NCI-H1930 (cell line): ENCODE measurements at regions not wholly inside any gene's neighbourhood (a gene's known extent, or its start where the extent isn't known, plus 50 kb on each side); places are given as distances from the start of the nearest gene placed in this dataset.
A peak's percentile ranks its signal among the peaks of the same experiment; 100 is the strongest.

Experiments used
- DNase-seq, 2 experiments: peaks; one replicate each; lab custom pipeline; 2025; lab: John Stamatoyannopoulos, UW

DNA sequence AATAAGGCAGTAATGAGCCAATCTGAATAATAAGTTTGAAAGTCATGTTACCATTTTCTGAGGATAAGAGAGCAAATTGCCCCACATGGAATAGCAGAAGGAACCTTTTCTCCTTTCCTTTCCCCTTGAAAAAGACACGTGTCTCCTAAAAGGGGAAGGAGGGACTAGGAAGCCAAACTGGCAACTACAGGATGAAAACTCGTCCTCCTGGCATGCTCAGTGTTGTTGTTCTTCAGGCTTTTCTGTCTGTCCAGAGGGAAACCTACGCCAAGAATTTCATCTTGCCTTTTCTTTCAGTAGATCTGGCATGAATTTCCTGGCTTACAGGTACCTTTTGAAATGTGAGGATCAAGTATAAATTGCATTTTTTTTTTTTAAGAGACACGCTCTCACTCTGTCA lies 355.9 kb upstream of the TLE4 start:
- DNase-seq: no peak

DNA sequence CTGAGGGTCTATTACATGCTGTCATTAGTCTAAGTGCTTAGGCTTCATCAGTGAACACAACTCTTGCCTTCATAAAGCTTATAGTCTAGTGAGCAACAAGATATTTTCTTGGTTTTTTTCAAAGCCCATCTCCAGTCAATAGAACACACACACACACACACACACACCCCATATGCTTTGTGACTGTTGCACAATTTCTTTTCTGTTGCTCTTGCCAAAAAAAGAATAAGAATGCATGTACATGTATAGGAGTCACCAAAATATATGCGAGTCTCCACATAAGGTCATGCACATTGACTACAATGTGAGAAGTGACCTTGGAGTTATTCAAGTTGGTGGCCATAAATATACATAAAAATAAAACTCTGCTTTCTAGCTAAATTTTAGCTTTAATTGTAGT lies 351.5 kb upstream of the TLE4 start:
- no peak for DNase-seq

DNA sequence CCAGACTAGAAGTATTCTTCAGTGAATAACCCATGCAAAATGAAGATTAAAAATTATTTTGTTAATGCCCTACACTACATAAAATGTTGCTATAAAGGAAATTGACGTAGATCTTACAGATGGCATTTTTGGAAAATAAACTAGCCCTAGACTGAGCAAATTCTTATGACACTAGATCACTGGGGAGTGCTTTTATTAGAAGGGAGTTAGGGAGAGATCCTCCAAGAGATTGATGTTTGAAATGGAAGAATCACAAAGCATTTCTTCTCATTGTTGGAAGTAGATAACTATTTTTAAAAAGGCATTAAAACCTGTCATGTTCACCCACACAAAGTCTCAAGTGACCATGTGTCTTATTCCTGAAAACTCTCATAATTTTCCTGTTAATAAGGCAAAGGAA lies 351.1 kb upstream of the TLE4 start:
- DNase-seq: no peak

DNA sequence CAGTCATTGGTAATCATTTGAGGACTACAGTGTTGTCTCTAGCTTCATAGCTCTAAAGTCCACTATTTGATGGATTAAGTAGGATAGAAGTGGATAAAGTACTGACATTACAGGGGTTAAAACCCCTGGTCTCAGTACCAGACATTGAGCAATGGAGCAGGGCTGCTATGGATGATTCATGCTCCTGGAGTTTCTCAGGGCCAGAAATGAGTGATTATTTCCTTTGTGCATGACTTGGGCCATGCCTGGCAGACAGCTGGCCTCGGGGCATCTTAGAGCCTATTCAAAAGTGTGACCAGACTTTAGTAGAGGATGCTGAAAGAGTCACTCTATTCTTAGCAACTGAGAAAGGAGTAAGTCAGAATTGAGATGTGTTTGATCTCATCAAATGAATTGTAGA lies 350.7 kb upstream of the TLE4 start:
- DNase-seq: no peak

DNA sequence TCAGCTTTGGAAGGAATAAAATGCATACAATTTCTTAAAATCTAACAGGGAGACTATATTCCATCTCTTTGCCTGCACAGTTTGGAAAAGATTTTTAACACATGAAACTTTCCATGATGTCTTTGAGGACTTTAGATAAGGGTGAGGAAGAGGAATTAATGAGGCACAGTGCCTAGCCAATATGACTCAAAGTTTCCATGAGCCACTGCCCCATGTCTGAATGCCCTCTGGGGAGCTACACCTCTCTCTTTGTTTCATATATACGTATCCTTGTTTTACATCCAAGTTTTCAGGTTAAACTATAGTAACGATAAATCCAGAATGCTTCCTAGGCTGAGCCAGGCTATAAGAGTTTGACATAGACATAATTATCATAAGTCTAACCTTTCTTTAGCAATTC lies 349.3 kb upstream of the TLE4 start:
- DNase-seq: no peak

DNA sequence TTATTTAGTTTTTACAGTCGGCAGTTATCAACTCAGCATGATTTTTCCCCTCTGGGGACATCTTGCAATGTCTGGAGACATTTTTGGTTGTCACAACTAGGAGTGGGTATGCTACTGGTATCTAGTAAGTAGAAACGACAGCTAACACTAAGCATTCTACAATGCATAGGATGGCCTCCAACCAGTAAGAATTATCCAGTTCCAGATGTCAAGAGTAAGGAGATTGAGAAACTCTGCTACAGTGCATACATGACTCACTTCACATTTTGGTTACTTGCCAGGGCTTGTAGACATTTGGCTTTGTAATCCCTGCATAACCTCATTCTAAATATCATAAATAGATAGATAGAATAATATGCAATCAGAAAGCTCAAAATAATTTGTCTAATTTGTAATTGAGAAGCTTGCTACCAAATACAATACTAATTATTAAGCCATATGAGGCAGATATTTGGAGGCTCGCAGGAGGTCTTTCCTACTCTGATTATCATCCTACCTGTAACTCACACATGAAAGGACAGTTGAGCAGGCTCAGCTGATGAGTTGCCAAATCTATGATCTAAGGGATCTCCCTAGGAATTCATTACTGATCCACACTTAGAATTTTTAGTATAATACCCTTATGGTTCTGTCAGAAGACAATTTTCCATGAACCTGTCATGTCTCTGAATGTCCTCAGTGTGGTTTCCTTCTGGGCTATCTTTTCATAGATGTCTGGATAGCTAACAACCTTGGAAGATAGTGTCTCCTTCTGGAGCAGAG lies 346.9 kb upstream of the TLE4 start:
- DNase-seq: no peak

DNA sequence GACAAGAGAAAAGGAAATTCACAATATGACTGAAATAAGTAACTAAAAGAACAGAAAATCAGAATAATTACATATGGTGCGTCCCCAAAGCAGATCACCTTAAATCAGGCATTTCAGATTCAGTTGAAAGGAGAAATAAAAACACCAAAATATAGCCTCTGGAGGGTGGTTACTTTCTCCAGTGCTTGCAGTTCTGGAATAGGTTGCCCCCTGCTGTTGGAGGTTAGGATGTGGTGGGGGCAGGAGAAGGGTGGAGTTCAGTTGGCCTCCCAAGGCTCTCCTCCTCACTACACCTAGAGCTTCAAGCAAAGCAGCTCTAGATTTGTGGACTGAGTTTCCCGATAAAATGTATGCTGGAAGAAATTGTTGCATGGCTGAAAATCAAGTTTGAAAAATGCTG lies 338.2 kb upstream of the TLE4 start:
- DNase-seq: no peak

DNA sequence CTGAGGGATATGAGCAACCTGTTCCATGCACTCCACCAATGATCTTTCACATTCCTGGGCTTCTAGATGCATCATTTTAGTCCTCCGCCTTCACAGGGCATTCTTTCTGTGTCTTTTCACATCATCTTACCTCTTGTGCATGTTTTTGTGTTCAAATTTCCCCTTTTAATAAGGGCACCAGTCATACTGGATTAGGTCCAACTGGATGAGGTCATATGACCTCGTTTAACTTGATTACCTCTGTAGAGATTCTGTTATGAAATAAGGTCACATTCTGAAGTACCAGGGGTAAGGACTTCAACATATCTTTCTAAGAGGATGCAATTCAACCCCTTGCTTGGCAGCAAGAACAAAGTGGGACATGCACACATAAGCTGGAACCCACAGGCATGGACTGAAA lies 335.3 kb upstream of the TLE4 start:
- no peak for DNase-seq

DNA sequence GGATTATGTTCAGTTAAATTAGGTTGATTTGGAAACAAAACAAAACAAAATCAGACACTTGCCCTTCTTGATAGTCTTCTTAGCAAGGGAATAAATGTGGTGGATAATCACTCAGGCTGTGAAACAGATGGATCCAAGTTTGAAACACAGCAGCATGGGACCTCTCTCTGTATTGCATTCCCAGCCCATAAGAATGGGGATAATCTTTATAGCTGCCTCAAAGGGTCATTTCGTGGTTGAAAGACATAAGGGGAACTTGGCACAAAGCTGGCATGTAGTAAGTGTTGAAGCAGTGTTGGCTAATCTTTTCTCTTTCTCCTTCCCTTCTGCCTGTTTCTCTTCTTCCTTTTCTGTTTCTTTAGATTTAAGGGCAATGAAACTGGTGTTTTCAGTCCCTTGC lies 333.9 kb upstream of the TLE4 start:
- DNase-seq: no peak

DNA sequence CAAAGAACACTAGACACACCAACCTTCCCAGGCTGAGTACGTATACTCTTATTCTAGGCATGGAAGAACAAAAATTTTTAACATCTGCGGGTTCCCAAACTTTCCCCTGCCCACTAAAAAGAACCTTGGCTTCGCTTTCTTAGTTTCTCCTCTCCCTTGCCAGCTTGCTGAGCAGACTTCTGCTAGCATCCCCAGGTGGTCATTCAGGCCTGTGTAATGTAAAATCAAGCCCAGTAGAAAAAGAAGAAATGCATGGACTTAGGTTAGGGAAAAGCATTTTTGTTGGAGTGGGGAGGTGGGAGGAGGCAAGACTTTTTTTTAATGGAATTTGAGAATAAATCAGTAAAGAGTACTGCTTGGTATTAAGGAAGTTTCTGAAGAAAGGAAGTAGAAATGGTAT lies 331.0 kb upstream of the TLE4 start:
- no peak for DNase-seq

DNA sequence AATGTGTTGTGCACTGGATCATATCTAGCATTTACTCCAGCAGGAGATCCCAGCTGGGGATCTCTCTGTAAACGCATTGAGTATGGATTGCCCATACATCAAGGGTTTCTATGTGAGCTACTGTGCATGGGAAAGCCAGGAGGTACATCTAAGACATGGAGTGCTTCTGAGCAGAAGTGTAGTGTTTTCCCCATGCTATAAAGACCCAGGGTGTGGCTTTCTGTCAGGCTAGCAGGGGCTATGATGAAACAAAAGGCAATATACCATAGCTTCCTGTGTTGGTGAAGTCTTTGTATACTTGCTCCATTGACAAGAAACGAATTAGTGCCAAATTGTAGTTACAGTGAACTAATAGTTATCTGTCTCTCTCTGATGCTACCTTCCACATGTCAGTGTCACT lies 329.3 kb upstream of the TLE4 start:
- DNase-seq: no peak

DNA sequence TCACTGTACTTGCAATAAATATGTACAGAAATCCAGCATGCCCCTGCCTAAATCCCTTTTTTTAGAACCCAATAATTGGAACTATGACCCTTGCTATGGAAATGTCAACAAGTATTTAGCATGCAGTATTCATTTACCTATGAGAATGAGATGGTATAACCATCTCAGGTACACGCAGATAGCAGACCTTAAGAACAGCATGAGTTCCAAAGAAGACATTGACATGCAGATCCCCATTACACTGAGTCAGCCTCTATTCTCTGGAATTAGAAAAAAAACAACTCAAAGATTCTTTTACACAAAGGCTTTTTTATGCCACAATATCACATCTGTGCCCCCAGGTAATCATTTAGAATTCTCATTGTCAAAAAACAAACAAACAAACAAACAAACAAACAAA lies 325.6 kb upstream of the TLE4 start:
- no peak for DNase-seq

DNA sequence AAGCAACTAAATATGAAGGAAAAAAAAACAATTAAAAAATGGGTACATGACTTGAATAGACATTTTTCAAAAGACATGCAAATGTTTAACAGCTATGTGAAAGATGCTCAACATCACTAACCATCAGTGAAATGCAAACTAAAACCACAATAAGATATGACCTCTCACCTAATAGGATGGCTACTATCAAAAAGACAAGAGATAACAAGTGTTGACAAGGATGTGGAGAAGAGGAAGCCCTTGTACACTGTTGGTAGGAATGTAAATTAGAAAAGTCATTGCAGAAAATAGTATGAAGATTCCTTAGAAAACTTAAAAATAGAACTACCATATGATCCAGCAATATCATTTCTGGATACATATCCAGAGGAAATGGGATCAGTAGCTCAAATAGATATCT lies 324.7 kb upstream of the TLE4 start:
- no peak for DNase-seq

DNA sequence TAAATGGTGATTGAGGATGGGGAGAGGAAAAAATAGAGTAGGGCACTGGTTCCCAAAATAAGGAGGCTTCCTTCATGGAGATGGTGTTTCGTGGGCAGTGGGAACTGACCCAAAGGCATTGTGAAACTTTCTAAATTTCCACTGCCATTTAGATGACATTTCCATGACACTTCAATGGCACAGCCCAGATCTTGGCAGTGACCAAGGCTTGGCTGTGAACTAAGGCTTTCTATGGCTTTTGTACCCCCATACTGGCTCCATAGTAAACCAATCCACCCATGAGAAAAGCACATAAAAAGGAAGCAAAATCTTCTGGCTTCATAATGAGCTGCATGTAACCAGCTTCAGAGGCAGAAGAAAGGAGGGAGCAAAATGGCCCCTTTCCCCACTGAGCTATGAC lies 321.0 kb upstream of the TLE4 start:
- DNase-seq: no peak

DNA sequence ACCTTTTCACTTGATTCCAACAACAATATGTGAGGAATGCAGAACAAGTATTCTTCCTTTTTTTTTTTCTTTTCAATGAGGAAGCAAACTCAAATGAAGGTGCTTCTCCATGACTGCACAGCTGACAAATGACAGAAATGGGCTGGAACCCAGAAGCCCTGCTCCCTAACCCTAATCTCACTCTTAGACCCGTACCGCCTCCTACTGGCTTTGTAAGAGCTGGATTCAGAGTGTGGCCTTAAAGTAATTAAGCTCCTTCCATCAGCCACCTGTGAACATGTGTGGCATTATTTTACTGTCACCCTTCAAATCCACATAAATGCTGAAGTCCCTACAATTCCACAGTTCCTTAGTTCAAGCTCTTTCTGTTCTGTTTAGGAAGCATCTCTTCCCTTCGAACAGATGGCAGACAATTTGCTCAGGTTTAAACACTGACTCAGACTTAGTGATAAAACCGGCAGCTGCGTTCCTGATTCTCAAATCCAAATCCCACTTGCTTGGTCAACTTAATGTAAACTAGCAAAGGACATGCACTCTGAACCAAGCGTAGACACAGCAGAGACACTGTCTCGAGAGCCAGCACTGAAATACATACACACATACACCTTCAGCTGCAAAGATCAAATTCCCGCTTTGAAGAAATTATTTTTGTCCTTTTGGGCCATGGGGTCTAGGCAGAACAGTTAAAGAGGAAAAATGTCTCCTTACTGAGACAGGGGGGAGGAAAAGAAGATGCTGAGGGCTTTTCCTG lies 316.7 kb upstream of the TLE4 start:
- DNase-seq: no peak

DNA sequence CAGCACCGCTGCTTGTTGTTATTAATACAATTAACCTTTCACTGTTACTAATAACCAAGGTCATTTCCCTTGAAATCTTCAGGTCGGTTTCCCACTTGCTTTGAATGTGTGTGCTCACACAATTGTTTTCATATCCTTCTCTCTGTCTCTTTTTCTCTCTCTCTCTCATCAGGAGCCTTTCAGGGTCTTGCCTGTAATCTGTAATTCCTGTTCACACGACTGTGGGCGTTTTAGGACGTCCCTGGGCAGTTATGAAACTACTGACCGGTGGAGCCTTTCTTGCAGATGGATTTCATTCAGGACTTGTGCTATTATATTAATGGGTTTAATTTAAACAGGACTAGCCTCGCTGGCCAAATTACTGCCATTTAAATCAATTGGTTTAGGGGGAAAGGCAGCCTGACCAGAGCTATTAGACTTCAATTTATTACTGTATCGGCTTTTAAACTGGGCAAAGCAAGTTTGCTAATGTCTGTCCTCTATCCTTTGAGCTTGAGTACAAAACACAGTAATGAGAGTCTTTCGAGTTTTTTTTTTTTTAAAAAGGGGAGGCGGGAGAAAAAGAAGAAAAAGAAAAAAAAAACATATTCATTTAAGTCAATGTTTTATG lies 316.0 kb upstream of the TLE4 start:
- DNase-seq: no peak

DNA sequence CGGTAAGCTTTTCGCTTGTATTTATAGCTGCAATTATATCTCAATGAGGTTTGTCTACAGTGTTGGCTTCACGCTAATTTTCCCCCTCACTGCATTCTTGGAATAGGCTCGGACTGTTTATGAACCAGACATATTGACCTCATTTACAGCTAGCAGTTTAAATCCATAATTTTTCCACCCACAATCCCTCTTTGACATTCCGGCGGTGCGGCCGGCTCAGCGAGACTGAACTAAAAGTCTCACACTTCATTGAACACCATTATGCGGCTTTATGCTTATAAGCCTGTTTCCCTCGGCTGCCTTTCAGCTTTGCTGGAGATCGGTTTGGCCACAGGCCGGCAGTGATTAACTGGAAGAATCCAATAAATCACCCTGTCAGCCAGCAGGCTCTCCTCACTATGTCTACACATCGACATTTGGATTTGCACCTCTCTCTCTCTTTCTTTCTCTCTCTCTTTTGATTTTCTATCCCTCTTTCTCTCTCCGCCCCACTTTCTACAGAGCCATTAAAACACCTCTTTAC lies 315.0 kb upstream of the TLE4 start:
- peak; percentile 77 to 80 for DNase-seq

DNA sequence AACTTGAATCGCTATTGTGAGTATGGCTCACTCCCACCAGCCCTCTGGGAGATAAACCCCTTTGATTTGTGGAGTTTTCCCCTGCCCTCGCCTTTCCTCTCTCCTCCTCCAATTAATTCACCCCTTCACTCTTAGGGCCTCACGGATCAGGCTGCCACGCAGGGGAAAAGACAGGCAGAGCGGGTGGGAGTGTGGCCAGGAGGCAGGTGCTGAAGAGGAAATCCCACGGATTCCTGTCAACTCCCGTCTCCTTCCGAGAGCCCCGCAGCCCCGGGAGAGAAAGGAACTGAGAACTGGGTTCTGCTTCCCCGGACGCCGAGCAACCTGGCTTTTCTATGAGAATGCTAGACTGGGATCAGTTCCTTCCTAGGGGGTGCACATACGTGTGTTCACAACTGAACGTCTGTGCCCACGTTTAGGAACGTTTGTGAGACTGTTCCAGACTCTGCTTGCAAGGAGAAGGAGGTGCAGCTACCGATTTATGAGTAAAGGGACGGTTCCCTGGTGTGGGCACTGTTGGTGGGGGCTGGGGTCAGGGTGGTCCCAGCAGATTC lies 314.5 kb upstream of the TLE4 start:
- DNase-seq: peak; percentile 23 to 30

DNA sequence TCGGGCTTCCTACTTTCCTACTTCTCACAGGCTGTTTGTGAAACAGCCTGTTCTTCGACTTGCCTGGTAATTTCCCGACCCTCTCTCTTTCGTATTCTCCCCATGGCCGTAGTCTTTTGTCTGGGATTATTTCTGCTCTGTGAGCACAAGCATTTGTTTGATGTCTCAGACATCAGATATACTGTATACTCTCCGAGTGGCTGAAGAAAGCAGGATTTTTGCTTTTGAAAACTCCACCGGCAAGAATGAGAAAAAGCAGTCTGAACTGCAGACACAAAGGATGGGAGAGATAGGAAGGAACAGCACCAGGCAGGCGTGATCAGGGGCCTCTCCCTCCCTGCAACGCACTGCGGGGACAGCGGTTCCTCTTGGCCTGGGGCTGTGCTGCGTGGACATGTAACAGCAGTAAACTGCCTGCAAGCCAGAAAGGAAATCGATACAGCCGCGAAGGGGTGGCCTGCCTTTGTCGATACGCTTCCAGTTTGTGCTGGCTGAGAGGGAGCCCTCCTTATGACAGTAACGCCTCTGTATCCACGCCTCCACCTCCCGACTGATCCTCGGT lies 313.9 kb upstream of the TLE4 start:
- DNase-seq: no peak

DNA sequence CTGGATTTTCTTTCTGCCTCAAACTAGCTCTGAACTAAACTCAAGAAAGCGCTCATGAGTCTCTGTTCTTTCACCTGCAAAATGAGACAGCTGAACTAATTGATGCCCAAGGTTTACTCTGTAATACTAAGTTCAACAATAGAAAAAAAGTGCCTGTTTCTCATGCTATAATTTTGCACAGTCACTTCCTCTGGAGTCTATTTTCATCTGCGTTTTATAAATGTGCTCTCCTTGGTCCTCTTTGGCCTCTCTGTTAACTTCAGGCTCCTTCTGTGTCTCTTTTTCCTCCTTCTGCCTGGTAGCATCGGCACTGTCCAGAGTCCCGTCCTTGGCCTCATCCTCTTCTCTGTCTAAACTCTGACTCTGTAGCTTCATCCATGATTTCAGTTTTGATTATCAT lies 311.9 kb upstream of the TLE4 start:
- DNase-seq: no peak

DNA sequence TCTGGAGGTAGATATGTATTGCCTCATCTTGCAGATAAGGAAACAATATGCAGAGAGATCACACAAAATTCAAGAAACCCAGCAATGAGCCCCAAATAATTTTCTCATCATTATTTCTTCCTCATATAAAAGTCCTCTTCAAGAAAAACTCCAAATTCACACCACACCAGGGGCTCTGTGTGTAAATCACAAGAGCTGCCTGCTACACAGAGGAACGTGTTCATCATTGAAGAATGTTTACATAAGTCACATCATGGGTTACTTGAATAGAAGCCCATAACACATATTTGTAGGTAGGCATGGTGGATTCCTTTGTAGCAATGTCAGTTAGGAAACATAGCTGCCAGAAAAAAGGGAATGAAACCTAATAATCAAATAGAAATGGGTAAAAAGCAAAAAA lies 308.1 kb upstream of the TLE4 start:
- no peak for DNase-seq

DNA sequence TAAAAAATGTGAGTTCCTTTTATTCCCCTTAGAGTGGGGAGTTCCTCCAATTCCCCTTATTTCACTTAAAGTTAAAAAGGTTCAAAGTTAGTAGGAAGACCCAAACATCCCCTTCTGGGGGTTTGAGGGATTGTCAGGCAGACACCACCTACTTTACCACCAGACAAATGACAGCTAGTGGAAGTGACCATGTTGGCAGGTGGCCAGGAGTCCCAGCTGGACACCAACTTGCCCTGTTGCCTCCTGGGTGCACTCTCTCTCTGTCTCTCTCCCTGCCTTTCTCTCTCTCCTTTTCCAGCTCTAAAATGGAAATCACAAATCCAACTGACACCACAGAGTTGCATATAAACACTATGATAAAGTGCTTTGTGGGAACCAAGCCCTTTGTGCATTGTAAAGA lies 307.7 kb upstream of the TLE4 start:
- DNase-seq: peak; percentile 57 to 70
